Stimulated activated CD4-positive, alpha-beta T cell treated with anti-CD3 and anti-CD28 coated beads, Interleukin-4, amount 100 ng/mL, for 1 hour (primary cell): ENCODE measurements at regions not wholly inside any gene's neighbourhood (a gene's known extent, or its start where the extent isn't known, plus 50 kb on each side); places are given as distances from the start of the nearest gene placed in this dataset.
"Not testable (repeated sequence)": the region's sequence is repeated elsewhere in the genome, so short reads cannot be mapped to it uniquely, and the experiment has no call there.

ENCODE experiments used
- DNase-seq: peaks from one replicate; pipeline ENCODE4 v3.0.0-alpha.2; 2020

DNA sequence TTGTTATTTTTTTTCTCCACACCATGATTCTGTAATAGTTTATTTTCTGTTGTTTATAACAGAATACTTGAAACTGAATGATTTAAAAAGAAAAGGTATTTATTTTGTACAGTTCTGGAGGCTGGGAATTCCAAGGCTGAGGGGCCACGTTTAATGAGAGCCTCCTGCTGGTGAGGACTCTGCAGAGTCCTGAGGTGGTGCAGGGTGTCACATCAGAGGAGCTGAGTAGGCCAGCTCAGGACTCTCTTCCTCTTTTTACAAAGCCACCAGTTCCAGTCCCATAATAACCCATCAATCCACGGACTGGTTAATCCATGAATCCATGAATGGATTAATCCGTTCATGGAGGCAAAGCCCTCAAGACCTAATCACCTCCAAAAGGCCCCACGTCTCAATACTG is 71.6 kb downstream of the TFAP2A start:
- no peak for DNase-seq

DNA sequence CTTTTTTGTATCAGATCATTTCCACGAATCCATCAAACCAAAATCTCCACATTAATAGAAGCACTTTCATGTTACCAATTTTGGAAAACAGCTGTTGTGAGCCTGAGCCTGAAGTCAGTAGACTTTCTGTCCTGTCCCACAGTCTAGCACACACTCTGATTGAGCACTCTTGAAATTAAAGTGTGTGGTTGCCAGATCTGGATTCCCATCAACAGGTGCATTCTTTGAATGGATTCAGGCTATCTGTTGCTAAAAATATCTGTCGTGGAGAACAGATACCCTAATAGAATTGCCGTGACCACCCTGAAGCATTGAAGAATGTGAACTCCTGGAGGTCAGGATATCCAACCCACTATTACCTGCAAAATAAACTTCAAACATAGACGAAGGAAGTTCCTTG is 73.3 kb downstream of the TFAP2A start:
- no peak for DNase-seq

DNA sequence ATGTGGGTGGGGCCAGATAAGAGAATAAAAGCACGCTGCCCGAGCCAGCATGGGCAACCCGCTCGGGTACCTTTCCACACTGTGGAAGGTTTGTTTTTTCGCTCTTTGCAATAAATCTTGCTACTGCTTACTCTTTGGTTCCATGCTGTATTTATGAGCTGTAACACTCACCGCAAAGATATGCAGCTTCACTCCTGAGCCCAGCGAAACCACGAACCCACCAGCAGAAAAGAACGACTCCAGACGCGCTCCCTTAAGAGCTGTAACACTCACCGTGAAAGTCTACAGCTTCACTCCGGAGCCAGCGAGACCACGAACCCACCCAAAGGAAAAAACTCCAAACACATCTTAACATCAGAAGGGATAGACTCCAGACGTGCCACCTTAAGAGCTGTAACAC is 76.7 kb downstream of the TFAP2A start:
- no peak for DNase-seq

DNA sequence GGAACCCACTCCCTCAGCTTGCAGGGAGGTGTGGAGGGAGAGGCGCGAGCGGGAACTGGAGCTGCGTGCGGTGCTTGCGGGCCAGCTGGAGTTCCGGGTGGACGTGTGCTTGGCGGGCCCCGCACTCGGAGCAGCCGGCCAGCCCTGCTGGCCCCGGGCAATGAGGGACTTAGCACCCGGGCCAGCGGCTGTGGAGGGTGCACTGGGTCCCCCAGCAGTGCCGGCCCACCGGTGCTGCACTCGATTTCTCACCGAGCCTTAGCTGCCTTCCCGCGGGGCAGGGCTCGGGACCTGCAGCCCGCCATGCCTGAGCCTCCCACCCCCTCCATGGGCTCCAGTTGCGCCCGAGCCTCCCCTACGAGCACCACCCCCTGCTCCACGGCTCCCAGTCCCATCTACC is 77.5 kb downstream of the TFAP2A start:
- DNase-seq: not testable (repeated sequence)

DNA sequence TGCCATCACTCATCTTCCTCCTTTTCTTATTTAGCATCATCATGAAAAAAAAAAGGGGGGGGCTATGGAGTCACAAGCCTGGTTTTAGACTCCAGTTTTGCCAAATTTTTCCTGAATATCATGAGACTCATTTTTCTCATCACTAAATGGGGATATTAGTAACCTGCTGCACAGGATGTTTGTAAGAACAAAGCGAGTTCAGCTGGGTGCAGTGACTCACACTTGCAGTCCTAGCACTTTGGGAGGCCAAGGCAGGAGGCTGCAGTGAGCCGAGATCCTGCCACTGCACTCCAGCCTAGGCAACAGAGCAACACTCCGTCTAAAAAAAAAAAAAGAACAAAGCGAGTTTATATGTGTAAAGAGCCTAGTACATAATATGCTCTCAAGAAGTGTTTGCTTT is 82.8 kb downstream of the TFAP2A start:
- DNase-seq: no peak

DNA sequence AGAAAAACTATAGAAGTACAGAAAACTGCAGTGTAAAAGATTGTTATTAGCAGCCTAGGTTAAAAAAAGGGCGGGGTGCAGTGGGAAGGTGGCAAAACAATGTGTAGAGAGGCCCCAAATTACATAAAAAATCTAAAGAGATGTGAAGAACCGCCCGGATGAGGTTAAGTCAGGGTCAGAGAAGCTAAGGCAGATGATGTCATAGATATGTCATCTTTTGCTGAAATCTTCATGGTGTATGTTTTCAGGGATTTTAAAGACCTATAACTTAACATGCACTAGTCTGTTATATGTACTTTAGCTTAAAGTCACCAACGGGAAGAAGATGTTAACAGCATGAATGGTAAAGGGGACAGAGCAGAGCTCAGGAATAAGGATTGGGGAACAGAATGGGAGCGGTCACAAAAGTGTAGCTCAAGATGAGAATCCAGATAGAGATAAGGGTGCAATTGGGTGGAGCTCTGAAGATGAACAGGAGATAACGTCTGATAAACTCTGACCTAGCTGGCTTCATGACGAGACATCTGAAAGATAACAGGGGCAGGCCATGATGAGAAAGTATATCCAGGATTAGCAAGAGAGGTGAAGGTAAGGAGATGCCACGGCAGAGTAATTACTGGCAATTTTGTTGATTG is 83.4 kb downstream of the TFAP2A start:
- DNase-seq: no peak

DNA sequence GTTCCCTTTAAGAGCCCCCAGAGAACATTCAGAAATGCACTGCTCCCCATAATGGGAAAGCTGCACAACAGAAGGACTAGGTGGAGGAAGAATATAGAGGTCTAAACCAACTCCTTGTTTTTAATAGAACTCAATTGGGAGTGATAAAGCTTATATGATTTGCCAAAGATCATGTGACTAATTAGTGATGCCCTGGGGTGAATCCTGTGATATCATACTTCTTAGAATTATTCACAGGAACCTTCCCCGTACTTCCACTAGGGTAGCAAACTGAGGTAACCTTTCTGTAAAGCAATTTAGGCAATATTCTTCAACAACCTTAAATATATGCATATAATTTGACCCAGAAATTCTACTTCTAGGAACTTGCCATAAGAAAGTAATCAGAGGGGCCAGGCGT is 84.4 kb downstream of the TFAP2A start:
- no peak for DNase-seq

DNA sequence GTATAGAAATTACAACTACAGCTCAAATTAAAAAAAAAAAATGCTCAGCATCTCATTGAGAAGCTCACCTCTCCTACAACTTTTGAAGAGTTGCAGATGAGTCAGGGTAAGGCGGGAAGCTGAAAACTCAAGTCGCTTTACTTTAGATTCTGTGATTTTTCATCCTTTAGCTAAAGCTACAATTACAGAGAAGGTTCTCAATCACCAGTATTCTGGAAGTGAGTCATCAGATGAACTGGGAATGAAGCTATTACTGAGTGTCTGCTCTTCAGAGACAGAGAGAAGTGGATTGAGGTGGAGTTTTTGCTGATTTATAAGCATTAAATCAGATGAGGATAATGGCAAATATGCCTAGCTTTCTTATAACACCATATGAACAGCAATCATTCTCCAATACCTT is 91.9 kb downstream of the TFAP2A start:
- no peak for DNase-seq

DNA sequence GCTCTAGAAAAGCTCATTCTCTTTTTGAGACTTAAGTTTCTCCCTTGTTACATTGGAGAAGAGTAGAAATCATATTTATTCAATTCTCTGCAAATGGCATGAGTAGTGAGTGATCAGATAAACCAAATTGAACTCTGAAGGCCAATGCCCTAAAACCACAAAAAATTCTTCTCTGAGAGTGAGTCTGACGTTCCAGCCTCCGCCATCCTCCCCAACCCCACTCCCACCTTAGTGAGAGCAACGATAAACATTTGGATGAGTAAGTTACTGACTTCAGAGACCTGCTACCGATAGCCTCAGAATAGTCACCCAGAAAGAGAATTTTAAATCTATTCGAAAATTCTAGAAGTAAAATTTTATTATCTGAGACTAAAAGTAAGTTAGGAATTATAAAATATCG is 94.6 kb downstream of the TFAP2A start:
- no peak for DNase-seq

DNA sequence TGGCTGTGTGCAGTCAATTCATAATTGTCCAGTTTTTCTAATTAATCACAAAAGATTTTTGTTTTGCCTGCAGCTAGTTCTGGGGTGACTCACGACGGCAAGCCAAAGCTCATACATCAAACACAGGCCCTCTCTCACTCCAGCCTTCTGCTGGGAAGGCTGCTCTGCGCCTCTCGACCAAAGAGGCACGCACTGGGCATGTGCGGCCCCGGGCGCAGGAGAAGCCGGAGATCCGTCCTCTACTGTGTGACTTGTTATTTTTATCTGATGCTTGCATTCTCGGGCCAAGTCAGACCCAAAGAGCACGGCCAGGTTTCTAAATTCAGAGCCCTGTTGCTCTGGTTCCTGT is 98.5 kb downstream of the TFAP2A start:
- no peak for DNase-seq

DNA sequence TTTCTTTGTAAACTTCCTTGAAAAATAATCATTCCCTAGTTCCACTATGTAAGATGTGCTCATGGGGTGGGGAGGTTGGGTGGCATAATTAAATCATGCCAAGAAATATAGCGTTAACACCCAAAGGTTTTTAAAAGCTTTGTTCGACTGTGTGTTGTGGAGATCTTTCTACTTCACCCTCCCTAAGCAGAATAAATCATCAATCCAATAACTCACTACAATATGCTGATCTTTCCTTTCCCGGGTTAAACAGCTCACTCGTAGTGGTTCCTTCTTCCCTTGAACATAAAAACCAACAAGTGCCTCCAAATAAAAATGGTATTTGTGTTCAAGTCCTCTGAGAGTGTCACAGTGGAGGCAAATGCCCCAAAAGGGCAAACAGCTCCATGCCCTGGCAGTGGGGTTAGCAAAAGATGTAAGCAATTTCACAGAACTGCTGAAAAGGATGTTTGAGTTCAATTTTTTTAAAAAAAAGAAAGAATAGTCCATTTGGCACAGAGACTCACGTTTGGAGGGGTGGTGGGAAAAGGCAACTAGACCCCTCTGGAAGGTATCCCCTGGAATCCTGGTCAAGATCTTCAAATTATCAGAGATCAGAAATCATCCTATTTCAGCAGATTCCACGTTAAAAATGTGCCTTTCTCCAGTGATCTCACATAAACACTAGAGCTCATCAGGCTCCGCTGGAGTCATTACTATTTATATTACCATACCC is 99.1 kb downstream of the TFAP2A start:
- DNase-seq: no peak

DNA sequence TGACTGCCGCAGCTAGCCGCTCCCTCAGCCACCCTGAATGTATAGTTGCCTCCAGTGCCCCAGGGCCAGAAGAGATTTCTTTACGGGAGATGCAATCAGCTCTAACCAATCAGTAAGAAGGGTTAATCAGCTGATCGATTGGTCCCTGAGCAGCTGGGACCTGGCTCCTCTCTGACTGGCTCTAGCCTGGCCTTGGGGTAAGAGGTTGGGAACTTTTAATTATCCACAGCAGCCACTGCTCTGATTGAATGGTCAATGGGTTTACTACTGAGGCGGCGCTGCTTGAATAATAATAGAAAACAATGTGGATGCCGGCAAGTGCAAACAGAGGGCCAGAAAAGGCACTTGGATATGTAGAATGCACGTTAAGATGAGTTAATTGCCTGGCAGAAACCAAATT is 99.8 kb downstream of the TFAP2A start:
- DNase-seq: no peak

DNA sequence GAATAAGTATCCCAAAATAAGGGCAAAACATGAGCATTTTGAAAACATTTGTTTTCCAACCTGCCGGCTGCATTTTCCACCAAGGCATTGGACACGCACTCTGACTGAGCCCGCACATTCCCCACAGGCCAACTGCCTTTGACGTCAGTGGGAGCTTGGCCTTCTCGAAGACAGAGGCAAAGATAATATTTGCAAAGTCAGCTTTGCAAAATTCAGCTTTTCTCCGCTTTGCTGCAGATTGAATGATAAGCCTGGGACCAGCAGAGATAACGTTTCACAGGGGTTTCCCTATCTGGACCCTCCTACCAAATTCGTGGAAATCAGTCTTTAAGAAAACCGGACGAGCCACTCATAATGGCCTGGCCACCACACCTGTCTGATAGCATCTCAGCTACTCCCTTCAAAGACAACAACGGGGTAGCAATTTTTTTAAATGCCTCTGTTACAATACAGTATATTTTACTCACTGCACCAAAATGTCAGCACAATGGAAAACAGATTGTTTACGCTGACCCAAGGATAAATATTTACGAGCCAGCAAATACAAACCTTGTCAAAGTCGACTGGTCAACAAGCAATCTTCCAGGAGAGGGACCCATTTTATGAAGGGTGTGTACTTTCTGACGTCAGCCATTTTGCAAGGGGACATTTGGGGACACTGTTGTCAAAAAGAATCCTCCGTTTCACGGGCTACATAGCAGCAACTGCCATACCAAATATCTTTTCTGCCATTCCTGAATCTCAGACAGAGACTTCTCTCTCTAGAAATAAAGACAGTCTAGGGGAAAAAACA is 100.5 kb downstream of the TFAP2A start:
- no peak for DNase-seq

DNA sequence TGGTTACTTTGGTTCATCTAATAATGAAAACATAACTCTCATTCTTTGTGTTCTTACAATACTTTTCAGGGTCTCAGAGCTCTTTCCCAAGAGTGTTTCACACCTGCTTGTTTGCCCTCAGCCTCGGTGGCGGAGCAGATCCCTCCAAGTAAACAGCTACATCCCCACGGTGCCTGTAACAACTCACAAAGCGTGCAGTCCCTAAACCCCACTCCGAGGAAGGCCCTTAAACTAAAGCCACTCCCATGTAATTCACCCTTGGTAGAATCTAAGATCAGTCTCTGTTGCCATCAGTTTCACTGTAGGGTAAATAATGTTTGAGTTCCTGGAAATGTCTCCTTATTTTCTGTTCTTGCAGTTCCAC is 101.1 kb downstream of the TFAP2A start:
- DNase-seq: no peak

DNA sequence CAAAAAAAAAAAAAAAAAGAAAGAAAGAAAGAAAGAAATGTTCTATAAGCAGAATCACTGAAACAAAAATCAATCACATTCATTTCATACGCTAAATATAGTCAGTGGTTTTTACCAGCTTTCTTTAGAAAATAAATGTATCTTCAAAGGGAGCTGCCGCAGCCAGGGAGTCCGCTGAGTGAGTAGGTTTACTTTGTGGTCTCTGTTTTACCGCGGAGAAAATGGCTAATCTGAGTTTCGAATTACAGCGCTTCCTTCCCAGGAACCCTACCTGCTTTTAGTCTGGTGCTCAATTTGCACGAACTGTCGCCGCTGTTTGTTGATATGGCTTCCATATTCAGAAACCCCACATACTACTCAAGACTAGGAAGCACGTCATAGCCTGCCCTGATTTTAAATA is 102.4 kb downstream of the TFAP2A start:
- DNase-seq: no peak

DNA sequence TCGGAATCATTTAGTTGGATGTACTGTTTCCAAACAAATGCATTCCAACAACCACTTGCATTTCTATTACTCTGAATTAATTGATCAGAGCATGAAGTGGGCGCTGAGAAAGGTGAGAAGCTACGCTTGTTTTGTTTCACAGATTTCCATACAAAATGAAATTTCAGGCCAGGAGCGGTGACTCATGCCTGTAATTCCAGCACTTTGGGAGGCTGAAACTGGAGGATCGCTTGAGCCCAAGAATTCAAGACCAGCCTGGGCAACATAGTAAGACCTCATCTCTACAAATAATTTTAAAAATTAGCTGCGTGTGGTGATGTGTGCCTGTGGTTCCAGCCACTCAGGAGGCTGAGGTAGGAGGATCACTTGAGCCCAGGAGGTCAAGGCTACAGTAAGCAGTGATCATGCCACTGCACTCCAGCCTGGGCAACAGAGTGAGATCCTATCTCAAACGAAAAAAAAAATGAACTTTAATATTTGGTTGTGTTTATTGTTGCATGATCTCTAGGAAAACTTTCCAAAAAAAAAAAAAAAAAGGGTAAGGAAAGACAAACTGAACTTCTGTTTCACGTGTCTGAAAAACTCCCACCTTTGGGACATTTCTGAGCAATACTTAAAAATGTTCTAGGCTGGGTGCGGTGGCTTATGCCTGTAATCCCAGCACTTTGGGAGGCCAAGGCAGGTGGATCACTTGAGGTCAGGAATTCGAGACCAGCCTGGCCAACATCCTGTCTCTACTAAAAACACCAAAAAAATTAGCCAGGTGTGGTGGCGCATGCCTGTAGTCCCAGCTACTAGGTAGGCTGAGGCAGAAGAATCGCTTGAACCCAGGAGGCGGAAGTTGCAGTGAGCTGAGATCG is 103.1 kb downstream of the TFAP2A start:
- not testable (repeated sequence) for DNase-seq

DNA sequence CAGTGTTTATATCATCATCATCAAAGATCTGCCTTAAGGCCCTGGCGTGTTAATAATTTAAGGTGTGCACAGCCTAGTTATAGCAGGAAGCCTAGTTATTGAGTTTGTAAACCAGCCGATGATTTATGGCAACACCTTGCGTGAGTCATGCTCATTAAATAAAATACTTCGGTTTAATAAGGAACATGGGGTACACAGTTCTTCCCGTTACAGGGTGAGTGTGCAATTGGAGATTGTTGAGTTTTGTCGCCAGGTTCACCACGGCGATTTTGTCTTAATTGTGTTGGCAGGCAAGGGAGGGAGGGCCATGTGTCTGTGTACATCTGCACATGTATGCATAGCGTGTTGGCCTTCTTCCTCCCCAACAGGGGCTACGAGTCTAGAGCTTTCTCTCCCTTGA is 104.0 kb downstream of the TFAP2A start:
- DNase-seq: no peak

DNA sequence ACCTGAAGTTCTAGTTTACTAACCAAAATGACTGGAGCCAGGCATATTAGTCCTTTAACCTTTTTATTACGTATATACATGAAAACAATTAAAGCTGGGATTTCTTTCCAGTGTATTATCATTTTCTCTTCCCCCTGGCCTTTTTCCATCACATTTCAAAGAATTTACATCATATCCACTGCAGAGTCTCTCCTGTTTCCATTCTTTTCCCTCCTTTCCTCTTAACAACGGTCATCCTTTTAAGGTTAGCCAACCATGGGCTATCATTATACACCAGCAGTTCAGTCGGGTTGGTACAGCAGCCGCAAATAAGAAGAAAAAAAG is 104.6 kb downstream of the TFAP2A start:
- no peak for DNase-seq

DNA sequence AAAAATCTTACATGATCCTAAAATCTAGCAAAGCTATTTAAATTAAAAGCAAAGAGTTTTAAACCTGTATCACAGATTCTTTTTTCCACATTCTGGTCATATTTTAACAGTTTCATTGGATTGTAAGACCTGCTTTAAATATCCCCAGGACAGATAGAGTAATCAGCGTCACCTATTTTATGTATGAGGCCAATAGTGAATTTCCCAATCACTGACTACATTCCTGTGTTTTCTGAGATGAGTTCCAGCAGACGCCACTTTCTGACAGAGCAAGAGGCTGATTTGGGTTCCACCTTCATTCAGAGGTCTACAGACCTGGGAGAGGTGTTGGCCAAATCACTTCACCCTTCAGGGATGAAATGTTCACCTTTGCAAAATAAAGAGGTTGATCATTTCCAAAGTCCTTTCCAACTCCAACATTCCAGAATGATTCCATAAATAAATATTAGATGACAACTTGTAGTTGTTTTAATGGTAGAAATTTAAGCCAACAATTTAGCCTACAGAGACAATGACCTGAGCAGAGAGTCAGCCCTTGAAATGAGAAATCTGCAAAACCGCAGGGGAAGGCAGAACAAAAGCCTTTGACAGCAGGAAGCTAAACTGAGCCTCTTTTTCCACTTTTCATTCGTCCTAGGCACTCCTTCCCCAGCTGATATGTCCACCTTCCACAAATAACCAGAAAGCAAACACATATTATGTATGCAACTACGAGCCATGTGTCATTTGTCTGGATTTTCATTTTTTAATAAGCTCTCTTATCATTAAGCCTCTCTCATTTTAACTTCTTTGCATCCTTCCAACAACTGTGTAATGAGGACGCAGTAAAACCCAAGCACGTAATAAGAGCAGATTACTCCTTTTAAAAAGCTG is 105.2 kb downstream of the TFAP2A start:
- no peak for DNase-seq

DNA sequence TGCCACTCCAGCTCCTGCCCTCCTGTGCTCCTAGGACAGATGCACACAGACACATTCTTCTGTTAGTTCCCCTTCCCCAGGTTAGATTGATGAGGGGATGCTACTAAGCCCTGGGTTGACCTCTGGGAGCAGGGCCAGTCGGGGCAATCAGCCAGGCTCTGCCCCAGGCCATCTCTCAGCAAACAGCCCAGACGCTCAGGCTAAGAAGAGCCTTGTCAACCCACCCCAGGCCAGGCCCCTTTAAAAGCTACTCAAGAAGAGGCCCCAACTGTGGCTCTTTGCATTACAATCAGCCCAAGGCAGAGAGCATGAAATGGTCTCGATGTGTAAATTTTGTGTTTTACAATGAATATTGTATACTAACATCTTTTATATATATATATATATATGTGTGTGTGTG is 107.4 kb downstream of the TFAP2A start:
- DNase-seq: no peak

DNA sequence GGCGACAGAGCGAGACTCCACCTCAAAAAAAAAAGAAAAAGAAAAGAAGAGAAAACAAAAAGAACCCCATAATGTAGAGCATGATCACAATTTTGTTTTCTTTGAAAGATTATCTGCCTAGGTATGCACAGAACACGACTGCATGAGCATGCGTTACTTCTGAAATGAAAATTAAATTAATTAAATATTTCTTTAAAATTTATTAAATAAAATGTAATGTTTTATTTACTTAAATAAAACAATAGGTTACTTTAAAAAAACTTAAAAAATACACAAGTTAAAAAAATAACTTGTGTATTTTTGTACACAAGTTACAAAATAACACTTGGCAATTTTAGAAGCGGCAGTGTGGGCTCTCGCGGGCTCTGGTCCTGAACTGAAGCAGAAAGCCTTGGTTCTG is 107.8 kb downstream of the TFAP2A start:
- no peak for DNase-seq

DNA sequence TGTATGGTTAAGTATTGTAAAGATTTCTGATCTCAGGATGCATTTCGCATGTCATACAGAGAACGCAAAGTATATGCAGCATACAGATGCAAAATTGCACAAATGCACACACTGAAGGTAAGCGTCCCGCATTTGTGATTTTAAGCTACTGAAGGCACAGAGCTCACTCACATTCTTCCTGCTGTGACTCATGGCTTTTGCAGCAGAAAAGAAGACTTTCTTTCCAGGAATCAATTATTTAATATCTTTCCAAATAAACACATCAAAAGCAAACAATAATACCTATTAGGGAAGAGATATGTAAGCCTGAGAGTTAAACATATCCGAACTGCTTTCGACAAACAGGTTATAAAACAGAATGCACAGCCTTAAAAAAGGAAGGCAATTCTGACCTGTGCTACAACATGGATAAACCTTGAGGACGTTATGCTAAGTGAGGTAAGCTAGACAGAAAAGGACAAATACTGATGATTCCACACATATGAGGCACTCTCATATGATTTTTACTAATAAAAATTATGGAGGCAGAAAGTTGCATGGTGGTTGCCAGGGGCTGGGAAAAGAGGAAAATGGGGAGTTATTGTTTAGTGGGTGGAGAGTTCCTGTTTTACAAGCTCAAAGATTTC is 109.0 kb downstream of the TFAP2A start:
- no peak for DNase-seq
